ENCODE measurements at regions not wholly inside any gene's neighbourhood (a gene's known extent, or its start where the extent isn't known, plus 50 kb on each side); places are given as distances from the start of the nearest gene placed in this dataset.

DNA sequence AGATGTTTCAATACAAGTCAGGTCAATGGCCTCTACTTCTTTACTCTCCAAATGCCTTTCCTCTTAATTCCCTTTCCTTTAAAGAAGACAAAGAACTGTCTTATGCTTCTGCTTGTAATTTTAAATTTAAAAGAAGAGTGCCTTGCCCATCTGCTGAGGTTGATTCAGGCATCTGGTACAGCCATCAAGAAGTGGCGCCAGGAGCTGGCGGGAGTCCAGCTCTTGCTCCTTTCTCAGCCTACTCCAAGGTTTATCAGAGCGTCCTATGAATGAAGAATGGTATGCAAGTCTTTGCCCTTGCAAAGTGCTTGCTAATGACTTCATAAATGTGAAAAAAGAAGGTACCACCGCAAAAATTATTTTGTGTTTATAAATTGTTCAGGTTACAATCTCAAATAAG is 294.6 kb upstream of the TGFBR2 start:
- CTCF ChIA-PET: interaction anchor here (1.7 kb wide), 1 partner anchor 381 kb away, joined by 5 read pairs; no protein-coding TSS in a partner anchor
- Mint-ChIP-seq H3K27me3 (ENCODE audit: low read depth) (no peaks in the 10 kb centered on the region), H3K4me3 (no peak overlapping the region), H3K9me3 (peaks cover 14% of the 10 kb centered on the region), H3K27ac (no peak overlapping the region), H3K36me3 (peaks cover 6% of the 10 kb centered on the region), H3K4me1 (peaks cover 3% of the 10 kb centered on the region; the same call in 1 of the 2 replicates)
- POLR2A ChIA-PET: no interaction called here
- no peak for ATAC-seq
- TF ChIP-seq ZNF219 (CRISPR knock-in tag; IDR thresholded peaks at IDR 0.05; ENCODE audit: borderline replicate concordance): no peak
- no peak for TF ChIP-seq TEAD1 (CRISPR knock-in tag; IDR thresholded peaks at IDR 0.05)
- TF ChIP-seq JAZF1 (CRISPR knock-in tag; IDR thresholded peaks at IDR 0.05): no peak
- no peak for TF ChIP-seq GTF2I (CRISPR knock-in tag; conservative IDR thresholded peaks at IDR 0.05)
- TF ChIP-seq, protein P1, sequence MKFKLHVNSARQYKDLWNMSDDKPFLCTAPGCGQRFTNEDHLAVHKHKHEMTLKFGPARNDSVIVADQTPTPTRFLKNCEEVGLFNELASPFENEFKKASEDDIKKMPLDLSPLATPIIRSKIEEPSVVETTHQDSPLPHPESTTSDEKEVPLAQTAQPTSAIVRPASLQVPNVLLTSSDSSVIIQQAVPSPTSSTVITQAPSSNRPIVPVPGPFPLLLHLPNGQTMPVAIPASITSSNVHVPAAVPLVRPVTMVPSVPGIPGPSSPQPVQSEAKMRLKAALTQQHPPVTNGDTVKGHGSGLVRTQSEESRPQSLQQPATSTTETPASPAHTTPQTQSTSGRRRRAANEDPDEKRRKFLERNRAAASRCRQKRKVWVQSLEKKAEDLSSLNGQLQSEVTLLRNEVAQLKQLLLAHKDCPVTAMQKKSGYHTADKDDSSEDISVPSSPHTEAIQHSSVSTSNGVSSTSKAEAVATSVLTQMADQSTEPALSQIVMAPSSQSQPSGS (CRISPR knock-in tag; IDR thresholded peaks at IDR 0.05; ENCODE audit: borderline replicate concordance, low read depth): no peak
- no peak for TF ChIP-seq ESRRA (CRISPR knock-in tag; IDR thresholded peaks at IDR 0.05; ENCODE audit: borderline replicate concordance)
- TF ChIP-seq, protein P2, sequence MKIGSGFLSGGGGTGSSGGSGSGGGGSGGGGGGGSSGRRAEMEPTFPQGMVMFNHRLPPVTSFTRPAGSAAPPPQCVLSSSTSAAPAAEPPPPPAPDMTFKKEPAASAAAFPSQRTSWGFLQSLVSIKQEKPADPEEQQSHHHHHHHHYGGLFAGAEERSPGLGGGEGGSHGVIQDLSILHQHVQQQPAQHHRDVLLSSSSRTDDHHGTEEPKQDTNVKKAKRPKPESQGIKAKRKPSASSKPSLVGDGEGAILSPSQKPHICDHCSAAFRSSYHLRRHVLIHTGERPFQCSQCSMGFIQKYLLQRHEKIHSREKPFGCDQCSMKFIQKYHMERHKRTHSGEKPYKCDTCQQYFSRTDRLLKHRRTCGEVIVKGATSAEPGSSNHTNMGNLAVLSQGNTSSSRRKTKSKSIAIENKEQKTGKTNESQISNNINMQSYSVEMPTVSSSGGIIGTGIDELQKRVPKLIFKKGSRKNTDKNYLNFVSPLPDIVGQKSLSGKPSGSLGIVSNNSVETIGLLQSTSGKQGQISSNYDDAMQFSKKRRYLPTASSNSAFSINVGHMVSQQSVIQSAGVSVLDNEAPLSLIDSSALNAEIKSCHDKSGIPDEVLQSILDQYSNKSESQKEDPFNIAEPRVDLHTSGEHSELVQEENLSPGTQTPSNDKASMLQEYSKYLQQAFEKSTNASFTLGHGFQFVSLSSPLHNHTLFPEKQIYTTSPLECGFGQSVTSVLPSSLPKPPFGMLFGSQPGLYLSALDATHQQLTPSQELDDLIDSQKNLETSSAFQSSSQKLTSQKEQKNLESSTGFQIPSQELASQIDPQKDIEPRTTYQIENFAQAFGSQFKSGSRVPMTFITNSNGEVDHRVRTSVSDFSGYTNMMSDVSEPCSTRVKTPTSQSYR (CRISPR knock-in tag; IDR thresholded peaks at IDR 0.05): no peak
- TF ChIP-seq, protein P3, sequence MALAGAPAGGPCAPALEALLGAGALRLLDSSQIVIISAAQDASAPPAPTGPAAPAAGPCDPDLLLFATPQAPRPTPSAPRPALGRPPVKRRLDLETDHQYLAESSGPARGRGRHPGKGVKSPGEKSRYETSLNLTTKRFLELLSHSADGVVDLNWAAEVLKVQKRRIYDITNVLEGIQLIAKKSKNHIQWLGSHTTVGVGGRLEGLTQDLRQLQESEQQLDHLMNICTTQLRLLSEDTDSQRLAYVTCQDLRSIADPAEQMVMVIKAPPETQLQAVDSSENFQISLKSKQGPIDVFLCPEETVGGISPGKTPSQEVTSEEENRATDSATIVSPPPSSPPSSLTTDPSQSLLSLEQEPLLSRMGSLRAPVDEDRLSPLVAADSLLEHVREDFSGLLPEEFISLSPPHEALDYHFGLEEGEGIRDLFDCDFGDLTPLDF (CRISPR knock-in tag; IDR thresholded peaks at IDR 0.05): no peak
- TF ChIP-seq, protein P4, sequence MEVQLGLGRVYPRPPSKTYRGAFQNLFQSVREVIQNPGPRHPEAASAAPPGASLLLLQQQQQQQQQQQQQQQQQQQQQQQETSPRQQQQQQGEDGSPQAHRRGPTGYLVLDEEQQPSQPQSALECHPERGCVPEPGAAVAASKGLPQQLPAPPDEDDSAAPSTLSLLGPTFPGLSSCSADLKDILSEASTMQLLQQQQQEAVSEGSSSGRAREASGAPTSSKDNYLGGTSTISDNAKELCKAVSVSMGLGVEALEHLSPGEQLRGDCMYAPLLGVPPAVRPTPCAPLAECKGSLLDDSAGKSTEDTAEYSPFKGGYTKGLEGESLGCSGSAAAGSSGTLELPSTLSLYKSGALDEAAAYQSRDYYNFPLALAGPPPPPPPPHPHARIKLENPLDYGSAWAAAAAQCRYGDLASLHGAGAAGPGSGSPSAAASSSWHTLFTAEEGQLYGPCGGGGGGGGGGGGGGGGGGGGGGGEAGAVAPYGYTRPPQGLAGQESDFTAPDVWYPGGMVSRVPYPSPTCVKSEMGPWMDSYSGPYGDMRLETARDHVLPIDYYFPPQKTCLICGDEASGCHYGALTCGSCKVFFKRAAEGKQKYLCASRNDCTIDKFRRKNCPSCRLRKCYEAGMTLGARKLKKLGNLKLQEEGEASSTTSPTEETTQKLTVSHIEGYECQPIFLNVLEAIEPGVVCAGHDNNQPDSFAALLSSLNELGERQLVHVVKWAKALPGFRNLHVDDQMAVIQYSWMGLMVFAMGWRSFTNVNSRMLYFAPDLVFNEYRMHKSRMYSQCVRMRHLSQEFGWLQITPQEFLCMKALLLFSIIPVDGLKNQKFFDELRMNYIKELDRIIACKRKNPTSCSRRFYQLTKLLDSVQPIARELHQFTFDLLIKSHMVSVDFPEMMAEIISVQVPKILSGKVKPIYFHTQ (CRISPR knock-in tag; IDR thresholded peaks at IDR 0.05): no peak
- no peak for TF ChIP-seq GABPB1 (CRISPR knock-in tag; IDR thresholded peaks at IDR 0.05)
- TF ChIP-seq CREM (CRISPR knock-in tag; IDR thresholded peaks at IDR 0.05): no peak
- TF ChIP-seq FOXK1 (CRISPR knock-in tag; IDR thresholded peaks at IDR 0.05): no peak
- TF ChIP-seq, protein P5, sequence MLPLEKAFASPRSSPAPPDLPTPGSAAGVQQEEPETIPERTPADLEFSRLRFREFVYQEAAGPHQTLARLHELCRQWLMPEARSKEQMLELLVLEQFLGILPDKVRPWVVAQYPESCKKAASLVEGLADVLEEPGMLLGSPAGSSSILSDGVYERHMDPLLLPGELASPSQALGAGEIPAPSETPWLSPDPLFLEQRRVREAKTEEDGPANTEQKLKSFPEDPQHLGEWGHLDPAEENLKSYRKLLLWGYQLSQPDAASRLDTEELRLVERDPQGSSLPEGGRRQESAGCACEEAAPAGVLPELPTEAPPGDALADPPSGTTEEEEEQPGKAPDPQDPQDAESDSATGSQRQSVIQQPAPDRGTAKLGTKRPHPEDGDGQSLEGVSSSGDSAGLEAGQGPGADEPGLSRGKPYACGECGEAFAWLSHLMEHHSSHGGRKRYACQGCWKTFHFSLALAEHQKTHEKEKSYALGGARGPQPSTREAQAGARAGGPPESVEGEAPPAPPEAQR (CRISPR knock-in tag; IDR thresholded peaks at IDR 0.05): no peak
- DNase-seq (ENCODE audit: low spot score): no peak

DNA sequence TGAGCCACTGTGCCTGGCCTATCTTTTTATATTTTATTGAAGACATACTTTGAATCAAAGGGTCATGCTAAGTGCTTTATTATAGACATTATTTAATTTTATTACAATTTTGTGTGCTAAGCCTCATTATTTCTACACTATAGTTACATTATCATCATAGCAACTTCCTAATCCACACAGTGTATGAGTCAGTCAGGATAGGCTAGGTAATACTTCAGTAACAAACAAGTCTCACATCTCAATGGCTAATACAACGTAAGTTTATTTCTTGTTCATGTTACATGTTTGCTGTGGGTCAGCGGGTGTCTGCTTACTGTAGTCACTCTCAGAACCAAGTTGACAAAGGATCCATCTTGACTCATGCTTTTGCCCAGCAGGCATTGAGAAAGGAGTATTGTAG is 292.6 kb upstream of the TGFBR2 start:
- ATAC-seq: no peak
- H3K27me3 Mint-ChIP-seq (ENCODE audit: low read depth): no peaks in the 10 kb centered on the region
- POLR2A ChIA-PET: no interaction called here
- H3K36me3 Mint-ChIP-seq: peaks cover 8% of the 10 kb centered on the region
- DNase-seq (ENCODE audit: low spot score): no peak
- peaks cover 16% of the 10 kb centered on the region for H3K9me3 Mint-ChIP-seq
- no peak overlapping the region for H3K4me3 Mint-ChIP-seq
- H3K27ac Mint-ChIP-seq: no peak overlapping the region
- peaks cover 3% of the 10 kb centered on the region; the same call in 1 of the 2 replicates for H3K4me1 Mint-ChIP-seq
- CTCF ChIA-PET: no interaction called here
- TF ChIP-seq TP53 (CRISPR knock-in tag; IDR thresholded peaks at IDR 0.05) (no peak), RELA (CRISPR knock-in tag; IDR thresholded peaks at IDR 0.05; ENCODE audit: borderline replicate concordance) (no peak), MXD4 (CRISPR knock-in tag; IDR thresholded peaks at IDR 0.05; ENCODE audit: borderline replicate concordance) (no peak), ZNF232 (CRISPR knock-in tag; IDR thresholded peaks at IDR 0.05) (no peak), OVOL2 (CRISPR knock-in tag; IDR thresholded peaks at IDR 0.05; ENCODE audit: borderline replicate concordance) (no peak)
- TF ChIP-seq, protein P6, sequence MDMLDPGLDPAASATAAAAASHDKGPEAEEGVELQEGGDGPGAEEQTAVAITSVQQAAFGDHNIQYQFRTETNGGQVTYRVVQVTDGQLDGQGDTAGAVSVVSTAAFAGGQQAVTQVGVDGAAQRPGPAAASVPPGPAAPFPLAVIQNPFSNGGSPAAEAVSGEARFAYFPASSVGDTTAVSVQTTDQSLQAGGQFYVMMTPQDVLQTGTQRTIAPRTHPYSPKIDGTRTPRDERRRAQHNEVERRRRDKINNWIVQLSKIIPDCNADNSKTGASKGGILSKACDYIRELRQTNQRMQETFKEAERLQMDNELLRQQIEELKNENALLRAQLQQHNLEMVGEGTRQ (CRISPR knock-in tag; IDR thresholded peaks at IDR 0.05): no peak
- TF ChIP-seq, protein P7, sequence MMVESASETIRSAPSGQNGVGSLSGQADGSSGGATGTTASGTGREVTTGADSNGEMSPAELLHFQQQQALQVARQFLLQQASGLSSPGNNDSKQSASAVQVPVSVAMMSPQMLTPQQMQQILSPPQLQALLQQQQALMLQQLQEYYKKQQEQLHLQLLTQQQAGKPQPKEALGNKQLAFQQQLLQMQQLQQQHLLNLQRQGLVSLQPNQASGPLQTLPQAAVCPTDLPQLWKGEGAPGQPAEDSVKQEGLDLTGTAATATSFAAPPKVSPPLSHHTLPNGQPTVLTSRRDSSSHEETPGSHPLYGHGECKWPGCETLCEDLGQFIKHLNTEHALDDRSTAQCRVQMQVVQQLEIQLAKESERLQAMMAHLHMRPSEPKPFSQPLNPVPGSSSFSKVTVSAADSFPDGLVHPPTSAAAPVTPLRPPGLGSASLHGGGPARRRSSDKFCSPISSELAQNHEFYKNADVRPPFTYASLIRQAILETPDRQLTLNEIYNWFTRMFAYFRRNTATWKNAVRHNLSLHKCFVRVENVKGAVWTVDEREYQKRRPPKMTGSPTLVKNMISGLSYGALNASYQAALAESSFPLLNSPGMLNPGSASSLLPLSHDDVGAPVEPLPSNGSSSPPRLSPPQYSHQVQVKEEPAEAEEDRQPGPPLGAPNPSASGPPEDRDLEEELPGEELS (CRISPR knock-in tag; IDR thresholded peaks at IDR 0.05): no peak
